Effector CD4-positive, alpha-beta T cell (primary cell): ENCODE measurements at regions not wholly inside any gene's neighbourhood (a gene's known extent, or its start where the extent isn't known, plus 50 kb on each side); places are given as distances from the start of the nearest gene placed in this dataset.
"Not testable (repeated sequence)": the region's sequence is repeated elsewhere in the genome, so short reads cannot be mapped to it uniquely, and the experiment has no call there.

Experiments
- DNase-seq: peaks from one replicate; pipeline ENCODE4 v3.0.0-alpha.2; 2020

DNA sequence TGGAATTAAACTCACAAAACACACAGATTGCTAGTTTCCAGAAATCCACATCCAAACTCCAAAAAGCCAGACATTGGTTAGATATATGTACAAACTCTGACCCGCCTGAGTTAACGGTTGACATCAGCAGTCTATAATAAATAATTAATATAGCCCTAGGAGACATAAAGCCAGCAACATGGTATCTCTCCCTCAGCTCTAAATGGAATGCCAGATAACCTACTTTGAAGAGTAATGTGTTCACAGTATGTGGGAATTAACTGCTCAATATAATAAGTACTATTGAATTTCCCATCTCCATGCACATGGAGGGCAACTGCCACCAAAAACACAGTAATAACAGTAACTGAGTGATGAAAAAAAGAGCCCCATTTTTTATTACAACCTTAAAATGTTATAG is 383.2 kb downstream of the CD83 start:
- DNase-seq: no peak

DNA sequence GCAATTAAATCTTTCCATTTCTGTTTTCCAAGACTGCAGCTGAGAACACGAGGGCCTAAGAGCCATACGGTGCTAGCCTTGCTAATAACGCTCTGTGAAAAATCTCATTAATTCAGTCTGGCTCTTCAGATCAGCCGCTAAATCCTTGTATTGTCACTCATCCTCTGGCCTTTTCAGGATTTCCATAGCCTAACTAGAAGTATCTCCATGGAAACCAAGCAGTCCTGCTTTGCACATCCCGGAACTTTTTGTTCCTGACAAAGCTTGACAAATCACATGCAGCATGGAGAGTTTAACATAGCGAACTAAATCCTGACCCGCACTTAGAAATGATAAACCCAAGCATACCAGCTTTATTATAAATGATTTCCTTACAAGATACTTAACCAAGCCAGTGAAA is 383.7 kb downstream of the CD83 start:
- DNase-seq: no peak

DNA sequence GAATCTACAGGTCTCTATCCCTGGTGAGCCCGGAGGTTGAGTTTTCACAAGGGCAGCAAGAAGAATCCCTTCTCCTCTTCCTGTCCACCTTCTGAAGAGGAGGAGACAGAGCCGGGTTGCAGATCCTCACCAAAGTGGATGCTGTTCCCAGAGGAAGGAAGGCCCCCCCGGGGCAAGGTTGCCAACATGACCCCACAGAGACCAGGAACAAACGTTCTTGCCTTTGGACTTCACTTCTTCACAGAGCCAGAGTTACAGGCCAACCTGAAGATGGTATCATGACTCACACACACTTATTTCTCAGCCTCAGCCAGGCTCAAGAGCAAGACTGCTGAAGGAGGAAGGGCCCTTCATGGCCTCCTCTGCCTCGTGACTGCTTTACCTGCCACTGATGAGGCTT is 384.3 kb downstream of the CD83 start:
- DNase-seq: no peak

DNA sequence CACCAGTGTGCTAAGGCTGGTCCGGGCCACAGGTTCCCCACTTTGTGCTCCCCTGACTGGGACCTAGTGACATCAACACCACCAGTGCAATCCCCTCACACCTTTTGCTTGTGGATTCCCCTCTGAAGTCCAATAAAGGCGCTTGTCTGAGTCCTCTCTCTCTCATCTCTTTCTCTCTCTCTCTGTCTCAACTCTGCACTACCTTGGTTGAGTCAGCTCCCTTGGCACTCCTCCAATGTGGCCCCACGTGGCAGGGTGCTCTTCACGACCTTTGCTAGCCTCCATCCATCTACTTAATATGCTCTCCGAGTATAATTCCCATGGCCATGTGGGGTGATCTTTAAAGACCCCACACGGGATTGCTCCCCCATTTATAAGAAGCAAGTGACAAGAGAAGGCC is 385.0 kb downstream of the CD83 start:
- no peak for DNase-seq

DNA sequence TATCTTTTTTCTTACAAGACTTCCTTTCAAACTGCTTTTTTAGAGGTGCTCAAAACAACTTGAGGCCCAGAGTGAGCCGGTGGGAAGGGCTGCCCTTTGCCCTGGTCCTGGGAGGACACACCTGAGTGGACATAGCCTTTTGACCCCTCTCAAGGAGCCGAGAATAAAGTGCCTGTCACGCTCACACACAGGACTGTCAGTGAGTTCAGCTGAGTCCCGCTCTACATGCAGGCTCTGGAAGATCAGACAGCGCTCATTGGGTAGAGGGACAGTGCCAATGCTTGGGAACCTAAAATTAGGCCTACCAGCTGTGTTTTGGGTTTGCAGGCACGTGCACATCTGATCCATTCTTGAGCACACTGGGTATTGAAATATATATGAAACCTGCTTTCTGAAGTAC is 387.8 kb downstream of the CD83 start:
- no peak for DNase-seq

DNA sequence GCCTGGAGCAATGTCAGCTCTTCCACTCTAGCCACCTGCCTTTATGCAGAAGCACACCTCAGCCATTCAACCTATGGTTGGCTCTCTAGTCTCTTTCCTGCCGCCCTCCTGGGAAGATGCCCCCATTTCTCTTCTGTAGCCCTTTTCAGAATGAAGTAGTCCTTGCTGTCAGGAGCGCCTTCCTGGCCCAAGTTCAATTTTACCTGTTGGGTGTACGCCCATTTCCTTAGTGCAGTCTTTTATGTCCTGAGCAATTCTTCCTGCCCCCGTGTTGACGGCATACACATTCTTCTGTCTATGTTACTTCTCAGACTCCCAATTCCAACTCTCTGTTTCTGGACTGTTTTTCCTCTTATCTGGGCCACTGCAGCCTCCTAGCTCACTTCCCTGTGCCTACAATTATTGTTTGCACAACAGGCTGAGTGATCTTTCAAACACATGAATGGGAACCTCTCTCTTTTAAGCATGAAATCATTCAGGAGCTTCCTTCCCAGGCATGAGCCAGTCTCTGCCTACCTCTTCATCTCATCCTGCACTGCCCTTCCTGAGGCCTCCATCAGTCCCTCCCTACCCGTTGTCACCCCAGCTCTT is 389.2 kb downstream of the CD83 start:
- no peak for DNase-seq

DNA sequence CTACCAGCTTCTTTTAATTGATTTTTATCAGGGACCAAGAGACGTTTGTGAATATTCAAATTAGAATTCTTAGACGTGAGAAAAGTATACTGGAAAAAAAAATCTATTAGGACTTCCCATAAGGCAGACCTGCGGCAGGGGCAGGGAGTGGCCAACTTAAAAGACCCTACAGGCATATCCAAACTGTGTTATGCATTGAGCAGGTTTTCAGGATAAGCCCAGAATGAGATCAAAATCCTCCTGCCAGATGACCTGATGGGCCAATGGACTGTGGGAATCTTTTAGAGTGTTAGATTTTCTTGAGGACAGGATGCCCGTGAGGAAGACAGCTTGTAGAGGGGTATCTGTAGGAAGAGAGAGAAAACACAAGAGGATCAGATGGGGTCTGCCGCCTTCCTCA is 391.5 kb downstream of the CD83 start:
- no peak for DNase-seq

DNA sequence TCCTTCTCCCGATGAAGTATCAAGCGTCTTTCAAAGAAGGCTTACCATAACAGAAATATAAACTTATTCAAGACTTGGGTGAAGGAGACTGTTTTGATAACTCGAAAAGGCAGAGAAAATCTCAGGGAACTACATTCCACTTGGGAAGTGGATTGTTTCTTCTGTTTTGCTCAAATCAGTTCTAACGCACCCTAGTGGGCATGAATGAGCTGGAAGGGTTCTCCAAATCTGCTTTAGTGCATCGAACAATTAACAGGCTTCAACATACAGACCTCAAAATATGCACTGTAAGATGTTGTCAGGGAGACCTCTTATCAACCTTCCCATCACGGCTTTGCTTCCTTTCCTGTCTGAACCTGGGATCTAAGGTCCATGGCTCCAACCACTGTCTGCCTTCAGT is 392.5 kb downstream of the CD83 start:
- no peak for DNase-seq

DNA sequence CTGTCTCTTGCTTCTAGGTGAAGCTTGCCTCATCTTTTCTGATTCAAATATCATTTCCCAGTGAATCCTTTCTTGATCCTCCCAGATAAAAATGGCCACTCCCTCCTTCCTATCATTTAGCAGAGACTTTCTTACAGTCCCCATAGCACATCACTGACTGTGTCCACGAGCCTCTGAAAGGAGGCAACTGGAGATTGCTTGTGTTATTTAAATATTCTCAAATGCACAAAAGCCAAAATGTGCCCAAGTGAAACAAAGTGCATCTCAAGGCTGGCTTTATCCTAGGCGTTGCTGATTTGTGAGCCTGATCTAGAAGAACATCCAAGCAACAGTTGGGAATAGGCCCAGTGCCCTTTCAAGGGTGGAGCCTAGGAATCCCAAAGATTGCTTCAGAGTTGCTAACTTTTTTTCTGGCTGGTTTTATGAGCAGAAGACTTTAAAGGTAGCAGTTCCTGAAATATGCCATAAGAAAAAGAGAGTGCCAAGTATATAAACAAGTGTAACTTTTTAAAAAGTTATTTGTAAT is 393.6 kb downstream of the CD83 start:
- no peak for DNase-seq

DNA sequence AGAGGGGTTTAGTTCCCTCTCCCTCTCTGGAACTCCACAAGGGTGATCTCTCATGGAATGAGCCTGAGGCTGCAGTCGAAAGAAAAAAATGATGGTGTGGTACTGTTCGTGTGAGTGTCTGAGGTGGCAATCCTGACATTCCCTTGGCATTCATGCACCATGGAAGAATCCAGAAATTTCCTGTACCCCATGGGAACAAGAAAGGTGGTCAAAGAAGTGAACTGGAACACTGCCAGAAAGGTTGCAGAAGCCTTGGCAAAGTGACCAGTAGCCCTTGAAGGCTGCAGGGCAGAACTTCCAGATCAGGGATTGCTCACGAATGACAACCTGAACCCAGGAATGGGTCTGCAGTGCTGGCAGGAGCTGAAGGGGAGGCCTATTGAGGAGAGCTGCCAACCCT is 394.7 kb downstream of the CD83 start:
- no peak for DNase-seq

DNA sequence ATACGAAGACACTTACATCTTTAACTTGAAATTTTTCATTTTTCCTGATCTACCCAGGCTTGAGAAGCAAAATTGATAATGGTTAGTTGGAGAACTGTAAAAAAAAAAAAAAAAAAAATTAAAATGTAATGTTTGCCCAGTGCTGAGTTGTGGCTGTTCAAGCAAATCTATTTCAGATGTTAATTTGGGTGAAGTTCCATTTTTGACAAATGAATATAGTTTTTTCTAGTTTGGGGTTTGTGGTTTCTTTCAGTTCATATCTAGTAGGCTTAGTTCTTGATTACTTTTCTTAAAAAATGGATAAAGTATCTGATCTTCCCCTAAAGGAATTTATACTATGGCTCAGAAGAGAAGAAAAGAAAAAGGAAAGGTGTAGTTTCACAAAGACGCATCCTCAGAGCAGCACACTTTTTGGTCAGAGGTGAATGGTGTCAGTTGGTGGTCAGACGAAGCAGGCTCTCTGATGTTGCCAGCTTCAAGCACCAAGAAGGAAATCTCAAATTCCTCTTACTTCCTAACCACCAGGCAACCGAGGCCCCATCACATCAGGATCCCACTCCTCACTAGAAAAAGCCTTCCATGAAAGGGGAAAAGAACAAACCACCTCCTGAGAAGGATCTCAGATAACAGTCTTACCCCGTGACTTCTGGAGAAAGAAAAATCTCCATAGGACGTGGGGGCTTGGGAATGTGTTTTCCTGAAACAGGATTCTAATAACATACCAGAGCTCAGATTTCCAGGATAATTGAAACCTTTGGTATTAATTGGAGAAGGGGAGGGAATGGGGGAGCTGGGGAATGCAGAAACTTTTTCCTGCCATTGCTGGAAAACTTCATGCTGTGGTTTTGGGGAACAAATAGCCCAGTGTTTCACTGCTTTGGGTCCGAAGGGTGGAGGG is 396.2 kb downstream of the CD83 start:
- DNase-seq: no peak

DNA sequence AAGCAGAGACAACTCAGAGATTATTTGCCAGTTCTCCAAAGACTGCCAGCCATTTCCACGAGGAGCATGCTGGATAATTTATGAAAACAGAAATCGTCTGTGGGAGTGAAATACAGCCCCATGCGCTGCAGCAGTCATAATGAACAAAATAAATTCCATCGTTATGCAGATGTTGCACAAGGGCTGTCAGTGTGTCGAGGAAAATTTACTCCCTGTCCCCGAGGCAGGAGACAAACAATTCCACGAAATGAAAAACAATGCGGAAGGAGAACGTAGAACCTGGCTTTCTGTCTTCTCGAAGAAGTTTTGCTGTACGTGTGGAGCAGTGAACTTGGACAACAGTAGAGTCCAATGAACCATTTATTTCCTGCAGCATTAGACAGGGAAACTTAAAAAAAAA is 399.4 kb downstream of the CD83 start:
- no peak for DNase-seq

DNA sequence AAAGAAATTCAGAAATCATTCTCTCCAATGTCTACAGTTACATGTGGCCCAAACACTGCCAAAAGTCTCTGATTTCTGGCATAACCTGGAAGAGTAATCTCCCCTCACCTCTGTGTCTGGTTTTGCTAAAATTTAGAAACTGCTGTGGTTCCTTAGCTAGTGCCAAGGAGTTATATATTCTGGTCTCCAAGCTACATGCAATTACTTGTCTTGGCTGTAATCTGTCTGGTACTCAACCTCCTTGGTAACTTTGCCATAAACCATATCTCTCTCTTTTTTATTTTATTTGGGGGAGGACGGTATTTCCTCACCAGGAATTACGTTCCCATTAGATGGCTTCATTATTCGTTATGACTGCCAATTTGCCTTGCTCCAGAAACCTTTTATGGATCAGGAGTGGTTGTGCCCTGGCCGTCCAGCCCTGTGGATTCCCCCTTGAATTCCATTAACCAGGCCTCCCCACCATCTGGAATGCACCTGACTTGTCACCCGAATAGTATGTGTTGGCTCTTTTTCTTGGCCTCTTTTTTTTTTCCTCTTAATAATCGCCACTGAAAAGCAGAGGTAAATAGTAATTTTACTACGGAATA is 400.0 kb downstream of the CD83 start:
- no peak for DNase-seq

DNA sequence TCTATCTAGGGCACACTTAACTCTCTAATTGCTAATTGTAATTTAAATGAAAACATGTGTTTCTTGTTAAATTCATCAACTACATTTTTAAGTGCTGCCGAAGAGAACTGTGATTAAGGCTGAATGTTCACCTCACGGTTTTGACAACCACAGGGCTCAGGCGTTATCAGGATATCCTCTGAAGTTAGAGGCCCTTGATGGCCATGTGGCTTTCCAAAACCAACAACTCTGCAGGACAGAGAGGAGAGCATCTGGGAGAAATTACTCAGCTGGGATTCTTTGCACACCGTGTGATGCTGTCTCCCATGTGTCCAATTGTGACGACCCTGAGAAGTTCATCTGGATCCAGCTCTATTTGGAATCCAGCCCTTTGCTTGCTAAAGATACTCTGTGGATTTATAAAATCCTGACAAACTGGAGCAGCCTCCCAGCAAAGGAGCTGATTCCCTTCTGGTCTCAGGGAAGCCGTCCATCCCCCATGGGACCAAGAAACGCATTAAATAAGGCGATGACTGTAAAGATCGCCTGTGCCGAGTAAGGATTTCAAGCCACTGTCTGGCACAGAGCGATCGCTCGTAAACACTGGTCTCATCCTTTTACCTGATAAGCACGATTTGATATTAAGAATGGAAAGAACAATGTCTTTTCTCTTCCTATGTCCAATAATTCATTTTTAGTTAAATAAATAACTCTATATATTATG is 401.1 kb downstream of the CD83 start:
- DNase-seq: no peak

DNA sequence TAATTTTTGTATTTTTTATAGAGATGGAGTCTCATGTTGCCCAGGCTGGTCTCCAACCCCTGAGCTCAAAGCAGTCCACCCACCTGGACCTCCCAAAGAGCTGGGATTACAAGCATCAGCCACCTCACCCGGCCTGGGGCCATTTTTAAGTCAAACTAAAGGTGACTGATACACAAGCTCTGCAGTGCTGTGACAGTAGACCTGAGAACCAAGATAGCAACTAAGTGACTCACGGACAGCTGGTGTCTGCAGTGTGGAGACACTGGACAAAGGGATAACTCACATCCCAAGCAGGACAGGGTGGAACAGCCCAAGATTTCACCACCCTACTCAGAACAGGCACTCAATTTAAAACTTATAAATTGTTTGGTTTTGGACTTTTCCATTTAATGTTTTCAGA is 402.5 kb downstream of the CD83 start:
- DNase-seq: no peak

DNA sequence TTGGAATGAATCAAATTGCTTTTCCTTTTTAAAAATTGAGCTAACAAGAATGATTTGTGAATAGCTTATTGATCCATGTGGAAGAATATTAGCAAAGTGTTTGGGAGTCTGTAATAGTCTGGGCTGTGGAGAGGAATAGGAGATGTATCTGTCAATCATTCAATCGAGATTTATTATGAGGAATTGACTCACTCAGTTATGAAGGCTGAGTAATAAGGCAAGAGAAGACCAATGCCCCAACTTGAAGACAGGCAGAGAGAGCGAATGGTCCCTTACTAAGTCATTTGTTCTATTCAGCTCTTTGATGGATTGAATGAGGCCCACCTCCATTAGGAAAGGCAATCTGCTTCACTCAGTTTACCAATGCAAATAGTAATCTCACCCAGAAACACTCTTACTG is 403.0 kb downstream of the CD83 start:
- no peak for DNase-seq

DNA sequence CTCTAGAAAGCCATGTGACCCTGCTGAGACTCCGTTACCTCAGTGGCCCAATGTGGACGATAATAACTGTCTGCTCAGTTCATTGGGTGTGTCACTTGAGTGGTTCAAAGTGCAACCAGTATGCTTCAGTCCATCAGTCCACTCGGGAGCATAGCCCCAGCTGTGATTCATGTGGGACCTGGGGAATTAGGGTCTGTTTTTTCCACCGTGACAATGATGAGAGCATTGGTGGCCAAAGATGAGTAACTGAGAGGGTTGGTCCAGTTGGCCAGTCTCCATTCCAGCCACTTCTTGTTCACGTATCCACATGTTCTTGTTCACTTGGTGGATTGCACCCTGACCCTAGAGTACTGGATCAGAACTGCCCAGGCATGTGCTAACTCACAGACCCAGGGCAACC is 403.6 kb downstream of the CD83 start:
- no peak for DNase-seq

DNA sequence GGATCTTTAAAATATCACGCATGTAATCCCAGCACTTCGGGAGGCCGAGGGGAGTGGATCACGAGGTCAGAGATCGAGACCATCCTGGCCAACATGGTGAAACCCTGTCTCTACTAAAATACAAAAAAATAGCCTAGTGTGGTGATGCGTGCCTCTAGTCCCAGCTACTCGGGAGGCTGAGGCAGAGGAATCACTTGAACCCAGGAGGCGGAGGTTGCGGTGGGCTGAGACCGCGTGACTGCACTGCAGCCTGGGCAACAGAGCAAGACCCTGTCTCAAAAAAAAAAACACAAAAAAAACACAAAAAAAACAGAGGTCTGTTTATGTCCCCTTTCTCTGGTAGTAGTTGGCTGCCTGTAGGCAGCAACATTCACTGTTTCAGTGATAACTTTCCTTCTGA is 404.3 kb downstream of the CD83 start:
- not testable (repeated sequence) for DNase-seq

DNA sequence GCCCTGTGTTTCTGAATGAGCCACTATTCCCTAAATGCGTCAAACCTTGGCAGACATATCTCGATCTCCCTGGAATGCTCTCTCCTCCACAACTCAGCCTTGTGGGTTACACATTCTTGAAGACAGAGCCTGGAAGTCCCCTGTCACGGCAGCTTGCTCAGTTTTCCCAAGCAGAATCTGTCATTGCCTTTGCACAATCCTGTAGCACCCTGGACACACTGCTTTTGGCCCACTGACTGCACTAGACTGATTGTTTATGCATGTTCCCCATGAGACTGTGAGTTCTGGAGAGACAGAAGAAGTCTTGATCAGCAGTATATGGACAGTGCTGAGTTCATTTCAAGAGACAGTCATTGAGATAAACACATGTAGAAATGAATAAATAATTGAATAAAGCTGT is 406.7 kb downstream of the CD83 start:
- no peak for DNase-seq

DNA sequence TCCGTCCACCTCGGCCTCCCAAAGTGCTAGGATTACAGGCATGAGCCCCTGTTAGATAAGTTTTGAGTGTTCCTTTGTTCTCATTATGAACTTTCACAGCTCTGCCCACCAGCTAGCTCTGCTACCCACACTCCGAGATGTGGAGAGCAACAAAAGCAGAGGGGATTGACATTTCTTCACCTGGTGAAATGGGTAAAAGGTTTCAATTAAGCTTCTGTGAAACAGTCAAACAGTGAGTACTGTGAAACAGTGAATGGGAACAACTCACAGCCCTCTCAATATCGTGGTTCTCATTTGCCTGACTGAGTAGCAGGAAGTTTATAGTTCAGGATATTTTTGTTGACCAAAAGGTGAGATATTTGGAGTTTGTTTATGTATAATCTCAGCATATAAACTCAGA is 412.8 kb downstream of the CD83 start:
- no peak for DNase-seq

DNA sequence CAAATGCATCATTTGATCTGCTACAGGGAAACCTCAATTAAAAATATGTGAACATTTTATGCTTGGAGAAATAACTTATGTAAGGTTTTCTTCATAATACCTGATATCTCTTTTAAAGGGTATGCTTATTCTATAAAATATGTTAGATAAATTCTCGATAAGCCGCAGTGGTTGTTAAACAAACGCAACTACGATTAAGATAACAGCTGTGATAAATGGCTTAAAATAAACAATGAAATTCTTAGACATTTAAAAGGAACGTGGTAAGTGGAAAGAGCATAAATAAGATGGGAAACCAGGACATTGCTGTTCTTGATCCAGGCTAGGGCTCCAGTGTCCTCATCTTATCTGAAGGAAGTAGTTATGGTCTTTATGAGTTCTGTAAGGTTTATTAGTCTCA is 415.9 kb downstream of the CD83 start:
- DNase-seq: no peak

DNA sequence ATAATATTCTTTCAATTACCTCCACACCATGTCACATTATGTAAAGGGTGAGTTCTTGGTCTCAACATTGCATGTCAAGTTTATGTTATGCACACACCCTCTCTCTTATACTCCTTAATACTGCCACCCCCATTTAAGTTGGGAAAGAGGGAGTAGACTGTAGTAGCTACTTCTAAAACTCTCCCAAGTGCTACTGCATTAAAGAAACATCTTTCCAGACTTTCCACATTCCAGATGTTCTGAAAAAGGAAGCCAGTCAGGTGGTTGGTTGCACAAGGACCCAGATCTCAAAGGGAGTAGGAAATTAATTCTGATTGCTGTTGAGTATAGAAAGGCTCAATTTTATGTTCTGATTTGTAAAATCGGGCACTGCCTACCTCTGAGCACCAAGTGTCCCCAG is 419.5 kb downstream of the CD83 start:
- no peak for DNase-seq

DNA sequence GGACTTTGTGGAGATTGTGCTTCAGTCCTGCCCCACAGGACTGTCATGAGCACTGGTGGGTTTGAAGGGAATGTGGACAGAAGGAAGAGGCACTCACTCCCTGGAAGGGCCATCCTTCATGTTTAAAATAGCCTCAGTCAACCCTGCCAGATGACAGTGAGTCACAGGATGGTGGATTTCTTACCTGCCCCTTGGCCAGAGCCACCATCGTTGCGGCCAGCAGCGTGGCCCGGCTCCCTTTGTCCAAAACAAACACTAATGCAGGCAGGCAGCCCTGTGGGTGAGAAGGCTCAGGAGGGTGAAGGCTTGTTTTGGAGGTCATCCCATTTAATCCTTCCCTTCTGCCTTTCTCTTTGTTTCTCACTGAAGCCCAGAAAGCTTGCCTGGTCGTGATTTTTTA is 422.7 kb downstream of the CD83 start:
- no peak for DNase-seq
